Glutamatergic neuron (in vitro differentiated cells): ENCODE measurements at regions not wholly inside any gene's neighbourhood (a gene's known extent, or its start where the extent isn't known, plus 50 kb on each side); places are given as distances from the start of the nearest gene placed in this dataset.

Source experiments
- DNase-seq: peaks from one replicate; pipeline ENCODE4 v3.0.0; 2022
- H3K27ac Mint-ChIP-seq: one replicate; pipeline ENCODE4 v1.8.0; 2020; ENCODE audit warnings: mild to moderate bottlenecking, mixed read lengths, inconsistent platforms; ENCODE audit not compliant: unreplicated experiment
- H3K27me3 Mint-ChIP-seq: one replicate; pipeline ENCODE4 v1.8.0; 2020; ENCODE audit warnings: mild to moderate bottlenecking, moderate library complexity, mixed read lengths, inconsistent platforms; ENCODE audit not compliant: unreplicated experiment
- H3K36me3 Mint-ChIP-seq: one replicate; pipeline ENCODE4 v1.8.0; 2020; ENCODE audit warnings: mild to moderate bottlenecking, mixed read lengths, inconsistent platforms; ENCODE audit not compliant: unreplicated experiment
- H3K4me1 Mint-ChIP-seq: one replicate; pipeline ENCODE4 v1.8.0; 2020; ENCODE audit warnings: mild to moderate bottlenecking, low read depth, mixed read lengths, inconsistent platforms; ENCODE audit not compliant: unreplicated experiment
- H3K4me3 Mint-ChIP-seq: one replicate; pipeline ENCODE4 v1.8.0; 2020; ENCODE audit warnings: mild to moderate bottlenecking, mixed read lengths, inconsistent platforms; ENCODE audit not compliant: unreplicated experiment
- H3K9me3 Mint-ChIP-seq: one replicate; pipeline ENCODE4 v1.8.0; 2020; ENCODE audit warnings: mild to moderate bottlenecking, moderate library complexity, mixed read lengths, inconsistent platforms; ENCODE audit not compliant: unreplicated experiment
- CTCF ChIP-seq: fragments of 200-600 bp; sonication (generic); IDR thresholded peaks from one replicate; pipeline ENCODE4 v1.5.0; 2021; ENCODE audit not compliant: partially characterized antibody, unreplicated experiment

- Mint-ChIP-seq H3K4me3 (no peak overlapping the region), H3K27ac (no peak overlapping the region), H3K27me3 (no peaks in the 10 kb centered on the region), H3K36me3 (no peaks in the 10 kb centered on the region), H3K4me1 (peaks cover 4% of the 10 kb centered on the region), H3K9me3 (no peaks in the 10 kb centered on the region)
- DNase-seq, result no peak
- no peak for TF ChIP-seq CTCF
Observed at GRCh38 chr5:87097664-87098063, 170.0 kb upstream of the RASA1 start.

- Mint-ChIP-seq H3K4me3 (no peak overlapping the region), H3K27ac (no peak overlapping the region), H3K4me1 (peaks cover 4% of the 10 kb centered on the region), H3K9me3 (no peaks in the 10 kb centered on the region), H3K36me3 (no peaks in the 10 kb centered on the region), H3K27me3 (no peaks in the 10 kb centered on the region)
- no peak for TF ChIP-seq CTCF
- DNase-seq, result no peak
Observed at GRCh38 chr5:87099291-87099839, 168.3 kb upstream of the RASA1 start.

- no peaks in the 10 kb centered on the region for H3K27me3 Mint-ChIP-seq
- H3K4me3 Mint-ChIP-seq, result no peak overlapping the region
- no peak for TF ChIP-seq CTCF
- peaks cover 4% of the 10 kb centered on the region for H3K4me1 Mint-ChIP-seq
- DNase-seq, result no peak
- no peaks in the 10 kb centered on the region for H3K9me3 Mint-ChIP-seq
- H3K27ac Mint-ChIP-seq, result no peak overlapping the region
- no peaks in the 10 kb centered on the region for H3K36me3 Mint-ChIP-seq
Observed at GRCh38 chr5:87099968-87100367, 167.7 kb upstream of the RASA1 start.

GRCh38 chr5:87101321-87101720, 166.4 kb upstream of the RASA1 start:
- Mint-ChIP-seq H3K4me3 (no peak overlapping the region), H3K27ac (no peak overlapping the region), H3K36me3 (no peaks in the 10 kb centered on the region), H3K4me1 (no peaks in the 10 kb centered on the region), H3K27me3 (no peaks in the 10 kb centered on the region), H3K9me3 (no peaks in the 10 kb centered on the region)
- no peak for DNase-seq
- TF ChIP-seq CTCF, result no peak

GRCh38 chr5:87102841-87103240, 164.8 kb upstream of the RASA1 start:
- no peaks in the 10 kb centered on the region for H3K36me3 Mint-ChIP-seq
- no peak overlapping the region for H3K27ac Mint-ChIP-seq
- no peaks in the 10 kb centered on the region for H3K27me3 Mint-ChIP-seq
- DNase-seq, result no peak
- TF ChIP-seq CTCF, result no peak
- H3K4me1 Mint-ChIP-seq, result no peaks in the 10 kb centered on the region
- no peak overlapping the region for H3K4me3 Mint-ChIP-seq
- H3K9me3 Mint-ChIP-seq, result no peaks in the 10 kb centered on the region
